NCI-H774 (cell line): ENCODE measurements at regions not wholly inside any gene's neighbourhood (a gene's known extent, or its start where the extent isn't known, plus 50 kb on each side); places are given as distances from the start of the nearest gene placed in this dataset.

Experiments used
- DNase-seq: peaks from one replicate; lab custom pipeline; 2025; lab: John Stamatoyannopoulos, UW

DNA sequence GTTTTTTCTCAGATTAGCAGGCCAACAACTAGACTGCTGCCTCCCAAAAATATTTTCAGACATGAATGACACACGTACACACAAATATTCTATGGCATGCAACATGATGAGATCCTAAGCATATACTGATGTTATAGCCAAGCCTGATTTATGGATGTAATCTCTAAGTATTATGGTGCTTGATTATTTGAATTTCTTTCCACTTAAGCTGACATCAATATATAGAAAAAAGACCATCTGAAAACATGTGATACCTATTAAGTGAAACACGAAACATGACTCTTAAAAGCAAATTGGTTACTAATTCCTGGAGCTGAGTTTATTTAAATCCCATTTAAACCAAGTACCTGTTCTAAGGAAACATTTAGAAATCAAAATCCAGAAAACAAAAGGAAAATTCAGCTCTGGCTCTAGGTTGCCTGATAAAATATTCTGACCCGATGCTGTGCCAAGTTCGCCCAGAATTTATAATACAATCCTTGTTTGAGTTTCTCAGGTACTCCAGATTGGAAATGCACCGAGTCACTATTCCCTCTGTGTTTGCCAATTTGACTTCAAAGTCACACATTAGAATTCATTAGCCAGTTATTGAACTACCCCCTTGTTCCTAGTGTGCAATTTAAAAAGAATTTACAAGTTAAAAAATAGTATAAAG is 548.6 kb downstream of the CSNK1G3 start:
- DNase-seq = peak; percentile 12

DNA sequence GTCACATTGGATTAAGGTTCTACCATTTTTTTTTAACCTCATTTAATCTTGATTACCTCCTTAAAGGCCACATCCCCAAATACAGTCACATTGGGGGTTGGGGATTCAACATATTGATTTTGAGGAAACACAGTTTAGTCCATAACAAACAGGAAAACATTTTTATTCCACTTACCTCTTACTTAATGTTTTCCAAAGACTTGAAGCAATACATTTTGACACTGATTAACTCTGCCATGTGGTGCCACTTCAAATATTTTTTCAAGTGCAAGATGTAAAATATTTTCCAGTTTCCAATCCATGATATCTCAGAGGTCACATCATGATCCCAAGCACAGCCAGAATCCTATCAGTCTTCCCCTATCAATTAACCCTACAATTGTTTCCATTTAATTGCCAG is 548.0 kb downstream of the CSNK1G3 start:
- DNase-seq = no peak

DNA sequence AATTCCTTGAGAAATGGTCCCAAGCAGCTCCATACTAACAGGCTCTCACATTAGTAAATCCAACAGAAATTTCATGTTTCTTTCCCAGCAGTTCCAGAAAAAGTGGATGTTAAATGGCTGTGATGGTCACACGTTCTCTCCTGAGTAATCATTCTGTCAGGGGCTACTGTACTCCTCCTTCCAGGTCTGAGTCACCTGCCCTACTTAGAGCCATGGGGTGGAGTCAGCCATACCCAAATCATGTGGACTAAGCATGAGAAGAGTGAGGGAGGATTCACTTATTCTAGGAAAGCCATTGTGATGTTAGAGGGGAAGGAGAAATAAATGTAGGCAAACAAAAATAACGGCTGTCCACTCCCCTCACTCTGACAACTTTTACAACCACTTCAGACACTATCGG is 547.2 kb downstream of the CSNK1G3 start:
- DNase-seq = no peak

DNA sequence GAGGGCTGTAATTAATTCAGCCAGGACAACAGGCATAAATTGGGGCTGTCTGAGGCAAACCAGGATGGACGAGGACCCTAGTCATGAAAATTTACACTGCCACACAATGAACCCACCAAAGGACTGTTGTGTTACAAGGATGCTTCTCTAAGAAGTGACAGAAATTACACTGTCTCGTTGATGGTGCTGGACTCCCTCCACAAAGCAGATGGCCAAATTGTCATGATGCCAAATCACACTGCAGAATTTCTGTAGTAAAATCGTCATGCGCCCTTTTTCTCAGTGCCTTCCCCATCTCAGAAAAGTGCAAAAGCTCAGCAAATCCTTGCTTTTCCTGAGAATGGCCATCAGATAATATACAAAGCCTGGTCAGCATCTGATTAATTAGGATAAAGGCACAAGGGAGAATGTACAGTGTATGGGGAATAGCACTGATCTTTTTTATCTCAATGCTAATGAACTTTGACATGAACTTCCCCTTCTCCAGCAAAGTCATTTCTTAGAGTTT is 545.8 kb downstream of the CSNK1G3 start:
- DNase-seq = peak; percentile 20

DNA sequence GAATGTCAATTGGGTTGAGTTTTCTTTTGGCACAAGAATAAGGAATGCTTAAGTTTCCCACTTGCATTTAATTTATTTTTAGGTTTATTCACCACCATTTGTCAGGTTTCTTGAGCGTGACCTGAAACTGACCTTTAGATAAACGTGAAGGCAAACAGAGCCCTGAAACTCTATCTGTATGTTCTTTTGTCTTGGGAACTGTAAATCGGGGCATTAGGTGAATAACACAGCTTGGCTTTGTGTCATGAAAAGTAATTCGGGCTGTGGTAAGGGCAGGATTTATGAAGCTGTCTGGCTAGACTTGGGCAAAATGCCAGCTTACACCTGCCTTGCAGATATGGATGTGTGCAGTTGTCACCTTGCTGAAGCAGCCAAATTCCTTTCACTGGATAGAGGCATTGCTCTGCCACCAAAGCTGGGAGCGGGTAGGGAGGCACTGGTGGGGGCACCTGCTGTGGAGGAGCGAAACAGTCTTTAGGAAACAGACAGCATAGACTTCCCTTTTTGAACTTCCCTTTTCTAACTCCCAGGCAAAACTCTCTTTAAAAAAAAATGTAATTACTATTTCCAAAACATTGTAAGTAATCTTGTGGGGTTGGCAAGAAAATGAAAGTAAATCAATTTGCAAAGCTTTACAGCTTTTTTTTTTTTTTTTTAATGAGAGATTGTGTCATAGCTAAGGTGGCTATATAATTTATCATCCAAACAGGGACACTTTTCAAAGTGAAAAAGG is 545.2 kb downstream of the CSNK1G3 start:
- peak; percentile 56 for DNase-seq

DNA sequence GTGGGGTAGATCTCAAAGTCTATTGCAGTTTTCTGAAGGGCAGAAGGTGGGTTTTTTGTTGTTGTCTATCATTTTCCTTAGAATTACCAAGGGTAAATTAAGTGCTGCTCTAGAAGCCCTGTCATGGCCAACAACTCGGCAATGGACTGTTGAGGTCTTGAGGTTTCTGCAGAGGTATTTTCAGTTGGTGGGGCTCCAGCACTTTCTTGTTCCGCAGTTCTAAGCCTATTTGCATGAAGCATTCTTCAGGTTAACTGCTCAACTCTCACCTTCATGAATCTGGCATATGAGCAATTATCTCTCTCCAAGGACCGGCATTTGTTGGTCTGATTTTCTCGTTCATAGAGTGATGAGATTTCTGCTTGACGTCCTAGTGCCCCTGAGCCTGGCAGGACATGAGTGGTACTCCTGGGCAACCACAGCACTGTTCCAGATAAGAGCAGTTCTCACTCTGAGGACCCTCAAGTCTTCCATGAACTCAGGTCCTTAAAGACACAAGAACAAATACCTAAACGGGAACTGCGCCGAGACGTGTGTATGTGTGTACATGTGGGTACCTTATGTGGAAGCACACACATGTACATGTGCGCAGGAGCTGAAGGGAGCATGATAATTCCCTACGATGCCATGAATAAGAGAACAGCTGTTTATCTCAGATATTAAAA is 544.5 kb downstream of the CSNK1G3 start:
- no peak for DNase-seq

DNA sequence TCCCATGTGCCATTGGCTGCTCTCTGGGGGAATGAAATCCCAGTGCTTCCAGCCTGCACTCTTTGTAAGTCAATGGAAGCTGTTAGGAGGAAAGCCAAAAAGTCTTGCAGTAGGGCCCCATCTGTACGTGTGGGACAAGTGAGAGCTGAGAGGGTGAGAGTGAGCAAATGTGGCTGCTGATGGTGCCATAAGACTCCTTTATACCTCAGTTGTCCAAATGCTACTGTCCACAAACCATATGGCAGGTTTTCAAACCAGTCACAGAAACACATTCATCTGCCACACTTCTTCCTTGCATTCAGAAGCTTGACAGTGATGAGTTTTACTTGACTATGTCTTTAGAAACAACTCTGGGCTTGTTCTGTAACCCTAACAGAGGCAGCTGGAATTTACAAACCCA is 543.8 kb downstream of the CSNK1G3 start:
- DNase-seq = no peak

DNA sequence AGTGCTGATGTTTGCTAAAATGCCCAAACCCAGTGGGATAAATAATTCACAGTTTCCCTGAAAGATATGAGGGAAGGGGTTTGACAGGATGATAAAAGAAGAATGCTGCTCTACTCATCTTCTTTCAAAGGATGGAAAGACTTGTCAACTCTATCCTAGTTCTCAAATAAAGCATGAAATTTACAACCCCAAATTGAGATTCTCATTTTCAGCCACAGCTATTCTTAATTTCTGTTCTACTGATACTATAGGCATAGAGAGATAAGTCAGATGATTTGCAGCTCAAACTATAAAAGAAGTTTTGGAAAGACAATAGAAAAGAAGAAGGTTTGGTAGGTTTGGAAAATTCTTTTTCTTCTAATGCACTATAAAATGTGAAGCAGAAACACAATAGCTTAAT is 542.6 kb downstream of the CSNK1G3 start:
- no peak for DNase-seq

DNA sequence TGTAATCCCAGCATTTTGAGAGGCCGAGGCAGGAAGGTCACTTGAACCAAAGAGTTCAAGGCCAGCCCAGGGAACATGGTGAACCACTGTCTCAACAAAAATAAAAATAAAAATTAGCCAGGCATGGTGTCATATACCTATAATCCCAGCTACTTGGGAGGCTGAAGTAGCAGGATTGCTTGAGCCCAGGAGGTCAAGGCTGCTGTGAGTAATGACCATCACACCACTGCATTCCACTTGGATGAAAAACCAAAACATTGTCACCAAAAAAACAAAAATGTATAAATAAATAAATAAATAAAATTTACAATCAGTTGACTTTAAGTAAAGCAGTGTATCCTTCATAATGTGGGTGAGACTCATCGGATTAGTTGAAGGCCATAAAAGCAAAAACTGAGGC is 541.4 kb downstream of the CSNK1G3 start:
- no peak for DNase-seq

DNA sequence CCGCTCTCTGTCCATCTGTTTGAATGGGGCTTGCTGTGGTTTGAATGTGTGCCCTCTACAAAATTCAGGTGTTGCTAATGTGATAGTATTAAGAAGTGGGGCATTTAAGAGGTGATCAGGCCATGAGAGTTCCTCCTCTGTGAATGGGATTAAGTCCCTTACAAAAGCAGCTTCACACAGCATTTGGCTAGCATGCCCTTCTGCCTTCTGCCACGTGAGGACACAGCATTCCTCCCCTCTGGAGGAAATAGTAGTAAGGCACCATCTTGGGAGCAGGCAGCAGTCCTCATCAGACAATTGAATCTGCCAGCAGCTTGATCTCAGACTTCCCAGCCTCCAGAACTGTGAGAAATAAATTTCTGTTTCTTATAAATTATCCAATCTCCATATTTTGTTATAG is 540.2 kb downstream of the CSNK1G3 start:
- no peak for DNase-seq

DNA sequence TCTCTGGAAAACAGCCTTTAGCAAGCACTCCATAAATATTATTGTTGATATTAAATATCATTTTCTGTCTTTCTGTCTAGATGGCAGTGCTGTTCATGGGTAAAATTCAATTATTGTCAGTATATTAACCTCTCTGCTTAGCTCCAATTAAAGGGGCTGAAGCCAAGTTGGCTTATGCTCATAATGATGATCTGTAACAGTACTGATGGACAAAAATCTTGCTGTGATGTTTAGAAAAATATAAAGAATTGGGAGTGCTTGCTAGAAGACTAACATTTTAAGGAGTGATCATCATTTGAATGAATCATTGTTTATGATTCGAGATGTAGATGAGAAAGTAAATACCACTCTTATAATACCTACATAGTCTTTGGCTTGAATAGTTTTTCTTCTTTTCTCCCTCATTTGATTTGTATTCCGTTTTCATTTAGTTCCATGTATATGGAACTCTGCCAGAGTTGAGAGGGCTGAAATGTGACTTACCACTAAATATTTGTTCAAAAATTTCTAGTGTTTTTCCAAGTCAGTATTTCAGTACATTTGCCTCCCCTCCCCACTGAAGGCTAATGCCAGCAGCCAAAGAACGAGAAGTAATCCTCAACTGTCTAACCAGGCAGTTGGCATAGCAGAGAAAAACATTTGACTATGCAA is 538.3 kb downstream of the CSNK1G3 start:
- no peak for DNase-seq

DNA sequence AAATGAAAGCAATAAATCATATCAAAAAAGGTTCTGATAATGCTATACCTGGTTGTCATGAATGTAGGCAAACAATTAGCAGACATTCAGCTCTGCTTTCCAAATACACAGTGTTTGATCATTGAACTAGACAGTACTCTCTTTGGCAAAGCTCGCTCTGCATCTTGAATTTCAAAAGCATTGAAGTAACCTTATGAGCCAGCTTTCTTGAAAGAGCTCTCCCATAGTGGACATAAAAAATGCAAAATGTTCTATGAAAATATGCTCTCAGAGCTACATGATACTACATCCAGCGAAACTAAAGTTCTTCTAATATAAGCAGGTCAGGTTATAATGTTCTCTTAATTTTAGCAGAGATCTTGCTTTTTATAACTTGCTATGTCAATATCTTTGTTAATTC is 533.4 kb downstream of the CSNK1G3 start:
- no peak for DNase-seq

DNA sequence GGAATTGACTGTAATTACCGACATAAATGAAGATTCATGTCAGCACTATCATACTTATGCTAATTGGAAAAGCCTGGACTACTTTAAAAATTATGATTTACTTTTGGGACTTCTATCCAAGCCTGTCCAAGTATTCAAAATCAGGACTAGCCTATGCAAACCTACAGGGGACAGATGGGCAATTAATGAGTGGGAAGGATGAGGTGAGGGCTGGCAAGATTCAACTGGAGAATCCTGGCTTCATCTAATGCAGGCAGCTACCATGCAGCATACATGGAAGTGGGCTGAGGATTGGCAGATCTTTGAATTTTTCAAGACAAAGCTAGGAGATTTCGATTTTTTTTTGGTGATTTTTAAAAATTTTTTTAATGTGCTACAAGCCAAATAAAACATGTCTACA is 532.6 kb downstream of the CSNK1G3 start:
- no peak for DNase-seq

DNA sequence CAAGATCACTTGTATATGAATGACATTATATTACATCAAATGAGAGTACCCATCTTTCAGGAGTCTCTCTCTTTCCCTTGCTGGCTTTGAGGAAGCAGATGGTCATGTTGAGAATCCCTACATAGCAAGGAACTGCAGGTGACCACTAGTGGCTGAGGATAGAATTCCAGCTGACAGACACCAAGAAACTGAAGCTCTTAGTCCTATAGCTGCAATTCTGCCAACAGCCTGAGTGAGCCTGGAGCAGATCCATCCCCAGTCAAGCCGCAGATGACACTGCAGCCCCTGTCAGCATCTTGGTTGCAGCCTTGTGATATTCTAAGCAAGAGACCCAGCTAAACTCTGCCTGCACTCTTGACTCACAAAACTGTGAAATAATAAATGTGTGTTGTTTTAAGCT is 531.5 kb downstream of the CSNK1G3 start:
- no peak for DNase-seq

DNA sequence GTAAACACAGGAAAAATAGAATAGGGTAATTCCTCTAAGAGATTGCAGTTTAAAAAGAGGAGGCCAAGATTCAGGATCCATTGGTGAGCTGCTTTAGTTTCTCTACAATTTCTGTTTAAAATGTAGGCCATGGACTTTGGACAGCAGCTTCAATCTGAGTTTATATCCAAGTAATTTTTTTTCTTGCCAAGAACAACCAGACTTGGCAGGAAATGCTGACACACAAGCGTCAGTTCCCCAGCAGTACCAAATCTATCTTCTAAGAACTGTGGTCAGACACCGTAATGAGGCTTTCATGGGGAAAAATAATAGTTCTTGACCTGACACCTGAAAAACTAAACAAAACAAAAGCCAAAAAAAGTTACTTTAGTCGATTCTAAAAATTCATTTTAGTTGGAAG is 528.8 kb downstream of the CSNK1G3 start:
- no peak for DNase-seq

DNA sequence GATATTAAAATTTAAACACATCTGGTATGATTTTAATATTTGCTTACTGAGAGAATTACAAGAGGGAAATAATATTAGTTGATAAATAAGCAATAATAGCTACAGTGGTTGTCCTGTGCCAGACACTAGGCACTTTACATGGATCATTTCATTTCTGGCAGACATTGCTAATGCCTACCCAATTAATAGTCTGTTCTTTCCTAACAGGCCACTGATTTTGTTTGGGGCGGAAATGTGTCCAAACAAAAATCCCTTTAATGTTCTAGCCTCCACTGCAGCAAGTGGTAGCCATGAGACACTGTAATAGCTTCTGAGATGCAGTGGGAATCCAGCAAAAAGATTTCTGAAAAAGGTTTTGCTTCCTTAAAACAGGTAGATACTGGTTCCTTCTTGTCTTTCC is 527.4 kb downstream of the CSNK1G3 start:
- DNase-seq = no peak

DNA sequence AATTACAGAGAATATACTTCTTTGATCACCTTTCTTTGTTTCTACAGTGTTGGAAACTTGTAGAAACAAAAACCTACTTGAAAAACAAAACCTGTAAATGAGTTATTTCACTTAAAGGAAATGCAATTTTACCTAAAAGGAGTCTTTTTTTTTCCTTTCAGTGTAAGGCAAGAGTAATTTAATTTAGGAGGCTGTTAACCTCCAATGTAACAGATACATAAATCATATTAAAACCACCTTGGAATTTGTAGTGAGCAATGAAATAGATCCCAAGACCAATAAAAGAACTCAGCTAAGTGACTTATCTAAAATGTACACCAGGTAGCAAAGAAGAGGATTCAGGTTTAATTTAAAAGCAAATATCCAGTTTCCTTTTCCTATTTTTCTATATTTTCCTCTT is 524.8 kb downstream of the CSNK1G3 start:
- DNase-seq = no peak

DNA sequence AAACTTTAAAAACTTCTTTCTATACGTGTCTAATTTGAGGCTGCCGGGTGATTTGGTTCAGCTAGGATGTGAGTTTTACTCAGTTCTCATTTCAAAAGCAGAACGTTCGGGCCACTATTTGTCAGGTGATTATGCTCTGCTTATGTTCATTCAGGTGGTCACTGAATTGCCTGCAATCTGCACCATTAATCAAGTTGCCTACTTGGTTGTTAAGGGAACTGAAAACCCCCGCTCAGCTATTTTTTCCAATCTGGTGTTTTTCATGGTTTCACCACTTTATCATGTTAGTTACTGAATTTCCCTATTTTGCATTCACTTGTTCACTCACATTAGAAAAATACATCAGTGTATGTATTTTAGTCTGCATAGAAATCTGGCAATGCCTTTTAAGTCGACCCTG is 523.0 kb downstream of the CSNK1G3 start:
- DNase-seq = no peak

DNA sequence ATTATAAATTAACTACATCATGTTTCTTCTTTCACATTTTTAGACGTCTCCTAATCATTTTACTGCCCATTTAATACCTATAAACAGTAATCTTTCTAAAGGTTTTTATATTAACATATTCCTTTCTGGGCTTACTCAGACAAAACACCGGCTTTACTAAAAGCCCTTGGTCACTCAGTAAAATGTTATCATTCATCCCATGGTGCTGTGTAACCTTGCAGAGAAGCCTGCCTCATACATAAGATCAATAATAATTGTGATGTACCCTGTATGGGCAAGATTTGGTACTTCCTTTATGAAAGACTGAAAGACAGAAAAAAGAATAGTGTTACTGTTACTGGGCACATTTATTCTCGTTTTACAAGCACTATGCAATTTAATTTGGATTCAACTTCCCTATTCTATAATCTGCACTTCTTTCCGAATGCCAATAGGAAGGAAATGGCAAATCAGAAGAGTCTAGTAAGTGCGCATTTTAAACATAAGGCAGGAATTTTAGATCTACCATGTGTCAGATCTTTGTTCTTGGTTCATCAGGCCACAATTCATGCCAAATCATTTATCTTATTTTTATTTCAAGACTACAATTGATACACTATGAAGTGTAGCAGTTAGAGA is 522.2 kb downstream of the CSNK1G3 start:
- no peak for DNase-seq

DNA sequence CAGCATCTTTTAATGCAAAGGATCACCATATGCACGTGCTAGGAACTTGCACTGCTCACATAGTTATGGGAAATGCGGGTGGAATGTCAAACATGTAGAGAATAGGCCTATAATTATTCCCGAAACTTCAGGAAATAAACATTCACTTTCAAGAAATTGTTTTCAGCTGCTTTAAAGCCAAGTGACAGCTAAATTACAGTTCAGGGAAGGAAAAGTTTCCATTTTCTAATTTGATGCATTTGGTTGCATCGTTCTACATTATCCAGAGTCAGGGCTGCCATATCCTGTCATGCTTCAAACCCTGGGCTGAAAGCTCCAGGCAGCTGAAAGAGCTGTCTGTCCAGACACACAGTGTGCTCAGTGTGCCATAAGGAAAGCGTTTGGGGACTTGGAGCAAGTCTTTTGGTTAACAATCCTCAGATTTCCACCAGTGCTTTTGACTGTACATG is 518.1 kb downstream of the CSNK1G3 start:
- no peak for DNase-seq

DNA sequence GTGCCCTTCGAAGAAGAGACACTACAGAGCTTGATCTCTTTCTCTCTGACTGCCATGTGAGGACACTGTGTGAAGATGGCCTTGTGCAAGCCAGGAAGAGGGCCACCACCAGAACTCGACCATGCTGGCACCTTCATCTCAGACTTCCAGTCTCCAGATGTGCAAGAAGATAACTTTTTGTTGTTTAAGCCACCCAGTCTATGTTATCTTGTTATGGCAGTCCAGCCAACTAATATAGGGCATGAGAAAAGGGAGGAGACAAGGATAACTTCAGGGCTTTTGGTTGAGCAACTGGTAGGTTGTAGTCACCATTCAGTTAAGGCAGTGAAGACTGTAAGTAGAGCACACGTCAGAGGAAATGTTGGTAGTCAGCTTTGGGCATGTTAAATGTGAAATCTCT is 515.5 kb downstream of the CSNK1G3 start:
- DNase-seq = no peak

DNA sequence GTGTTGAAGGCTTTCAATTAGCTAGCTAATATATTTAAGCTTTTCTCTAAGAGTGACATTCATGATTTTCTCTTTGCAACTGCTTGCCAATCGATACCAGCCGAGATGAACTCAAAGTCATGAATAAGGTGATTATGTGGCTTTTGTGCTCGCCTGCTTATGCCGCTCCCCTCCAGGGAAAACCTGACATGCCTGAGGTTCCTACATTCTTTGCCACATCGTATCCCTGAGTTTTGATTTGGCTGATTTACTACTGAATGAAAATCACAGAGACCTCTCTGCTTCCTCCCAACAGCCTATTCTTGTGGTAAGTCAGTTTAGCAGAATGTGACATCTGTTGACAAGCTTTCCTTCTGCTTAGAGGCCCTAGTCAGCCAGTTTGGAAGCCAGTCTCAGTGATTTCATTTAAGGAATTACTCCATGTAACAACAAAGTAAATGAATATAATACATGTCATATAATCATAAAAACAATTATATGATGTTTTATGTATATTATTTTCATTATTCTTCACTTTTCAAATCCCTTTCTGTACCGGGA is 513.4 kb downstream of the CSNK1G3 start:
- DNase-seq = no peak
